Anterior cingulate cortex (tissue), 58 donors: ENCODE measurements at regions not wholly inside any gene's neighbourhood (a gene's known extent, or its start where the extent isn't known, plus 50 kb on each side); places are given as distances from the start of the nearest gene placed in this dataset.

Experiments
- DNase-seq, 58 donors: peaks; one replicate each; lab custom pipeline; 2025; lab: John Stamatoyannopoulos, UW

DNA sequence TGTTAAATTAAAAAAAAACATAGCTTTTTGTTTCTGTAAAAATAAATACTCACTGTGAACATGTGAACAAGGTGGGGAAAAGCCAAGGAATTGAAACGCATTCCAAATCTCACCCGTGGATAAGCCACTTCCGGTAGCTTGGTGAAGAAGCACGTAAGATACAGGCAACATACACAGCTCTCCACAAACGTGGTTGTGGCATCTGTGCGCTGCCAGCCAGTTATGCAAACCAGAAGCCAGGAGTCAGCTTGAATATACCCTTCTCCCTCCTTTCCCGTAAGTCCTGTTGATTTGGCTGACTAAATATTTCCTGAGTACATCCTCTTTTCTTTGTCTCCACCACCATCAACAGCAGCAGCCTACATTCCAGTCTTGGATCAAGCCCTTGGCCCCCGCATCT lies 486.2 kb downstream of the VRK1 start:
- no peak for DNase-seq

DNA sequence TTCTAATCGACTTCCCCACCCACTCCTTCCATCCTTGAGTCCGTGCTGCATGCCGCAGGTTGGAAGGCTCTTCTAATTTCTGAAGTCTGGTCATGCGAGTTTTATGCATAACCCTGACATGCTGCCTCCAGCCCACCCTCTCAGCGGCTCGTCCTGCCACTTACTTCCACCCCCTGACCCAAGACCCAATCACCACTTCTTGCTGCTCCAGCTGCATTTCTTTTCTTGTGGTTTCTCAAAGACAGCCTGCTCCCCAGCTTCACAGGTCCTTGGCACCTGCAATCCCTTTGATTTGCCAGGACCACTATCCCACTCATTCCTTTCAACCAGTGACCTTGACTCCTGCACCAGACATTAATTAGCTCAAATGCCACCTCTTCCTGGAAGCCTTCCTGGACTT lies 486.7 kb downstream of the VRK1 start:
- no peak for DNase-seq

DNA sequence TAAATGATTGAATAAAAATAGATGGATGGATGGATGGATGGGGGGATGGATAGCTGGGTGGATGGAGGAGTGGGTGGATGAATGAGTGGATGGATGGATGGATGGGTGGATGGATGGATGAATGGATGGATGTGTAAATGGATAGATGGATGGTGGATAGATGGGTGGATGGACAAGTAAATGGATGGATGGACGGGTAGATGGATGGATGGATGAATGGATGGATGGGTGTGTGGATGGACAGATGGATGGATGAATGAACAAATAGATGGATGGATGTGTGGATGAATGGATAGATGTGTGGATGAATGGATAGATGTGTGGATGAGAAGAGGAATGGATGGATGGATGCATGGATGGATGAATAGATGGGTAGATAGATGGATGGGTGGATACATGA lies 490.8 kb downstream of the VRK1 start:
- DNase-seq = no peak

DNA sequence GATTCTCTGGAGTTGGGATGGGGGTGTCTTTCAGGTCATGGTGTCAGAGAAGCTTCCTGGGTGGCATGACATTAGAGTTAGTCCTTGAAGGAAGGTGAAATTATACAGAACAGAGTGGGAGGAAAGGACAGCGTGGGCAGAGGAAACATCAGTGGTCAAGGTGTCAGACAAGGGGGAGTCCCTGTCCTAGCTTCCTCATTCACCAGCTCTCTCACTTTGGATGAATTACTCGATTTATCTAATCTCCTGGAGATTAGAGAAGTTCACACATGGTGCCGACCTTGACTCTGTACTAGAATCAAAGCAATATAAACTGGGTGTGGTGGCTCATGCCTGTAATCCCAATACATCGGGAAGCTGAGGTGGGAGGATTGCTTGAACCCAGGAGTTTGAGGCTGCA lies 492.9 kb downstream of the VRK1 start:
- no peak for DNase-seq

GRCh38 chr14:97290977-97291376 lies 493.8 kb downstream of the VRK1 start:
- no peak for DNase-seq

DNA sequence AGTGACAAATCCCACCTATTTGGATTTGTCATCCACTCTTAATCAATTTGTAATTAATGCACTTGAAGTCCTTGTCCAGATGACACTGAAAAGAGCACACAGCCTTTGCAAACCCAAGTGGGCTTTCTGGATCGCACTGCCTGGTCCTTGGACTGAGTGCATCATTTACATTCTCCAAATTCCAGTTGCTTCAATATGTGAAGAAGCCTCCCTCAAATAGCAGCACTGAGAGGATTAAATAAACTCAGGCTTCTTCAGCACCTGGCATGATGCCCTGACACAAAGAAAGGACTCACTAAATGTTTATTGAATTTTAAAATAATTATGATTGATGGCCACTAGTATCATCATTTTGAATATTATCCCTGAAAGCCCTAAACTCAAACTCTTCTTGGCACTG lies 496.5 kb downstream of the VRK1 start:
- DNase-seq = no peak

DNA sequence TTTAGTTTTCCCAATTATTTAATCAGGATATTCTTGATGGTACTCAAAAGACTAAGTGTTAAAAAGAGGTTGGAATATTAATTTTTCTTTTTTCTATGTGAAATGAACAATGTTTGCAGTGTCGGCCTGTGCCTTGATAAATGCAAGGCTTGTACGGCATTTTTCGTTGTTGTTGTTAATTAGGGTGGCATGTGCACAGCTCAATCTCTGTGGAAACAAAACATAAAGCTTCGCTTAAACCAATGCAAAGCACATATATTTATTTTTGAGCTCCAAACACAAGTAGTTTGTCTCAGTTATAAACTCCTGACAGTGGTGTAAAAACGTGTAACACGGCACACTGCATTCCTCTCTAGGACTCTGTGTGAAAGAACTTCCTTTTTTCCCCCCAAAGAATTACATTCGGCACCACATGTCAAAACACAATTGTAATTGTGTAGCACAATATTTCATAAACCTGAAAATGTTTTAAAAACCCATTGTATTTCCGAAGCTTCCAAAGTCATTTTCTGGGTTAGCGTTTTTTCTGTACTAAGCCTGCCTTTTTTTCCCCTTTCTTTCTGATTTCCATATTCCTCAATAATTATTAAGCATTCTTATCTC lies 498.0 kb downstream of the VRK1 start:
- DNase-seq = no peak

GRCh38 chr14:97296176-97296575 lies 499.0 kb downstream of the VRK1 start:
- no peak for DNase-seq

GRCh38 chr14:97297100-97297499 lies 499.9 kb downstream of the VRK1 start:
- DNase-seq = no peak

DNA sequence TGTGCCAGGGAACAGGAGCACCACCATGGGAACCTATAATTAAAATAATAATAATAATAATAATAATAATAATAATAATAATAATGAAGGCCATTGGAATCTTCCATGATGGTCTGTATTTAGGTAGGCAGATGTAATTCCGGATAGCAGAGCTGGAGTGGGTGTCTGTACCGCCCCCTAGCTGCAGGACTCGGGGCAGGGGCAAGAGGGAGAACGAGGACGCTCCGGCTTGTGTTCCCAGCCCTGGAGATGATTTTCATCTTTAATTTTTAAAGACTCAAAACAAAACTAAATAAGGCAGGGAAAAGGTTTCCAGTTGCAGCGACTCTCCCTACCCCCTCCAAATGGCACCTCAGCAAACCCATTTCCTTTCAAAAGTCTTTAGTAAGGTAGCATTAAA lies 501.1 kb downstream of the VRK1 start:
- no peak for DNase-seq

- no peak for DNase-seq
These were observed 501.6 kb downstream of the VRK1 start for GRCh38 chr14:97298736-97299135.

DNA sequence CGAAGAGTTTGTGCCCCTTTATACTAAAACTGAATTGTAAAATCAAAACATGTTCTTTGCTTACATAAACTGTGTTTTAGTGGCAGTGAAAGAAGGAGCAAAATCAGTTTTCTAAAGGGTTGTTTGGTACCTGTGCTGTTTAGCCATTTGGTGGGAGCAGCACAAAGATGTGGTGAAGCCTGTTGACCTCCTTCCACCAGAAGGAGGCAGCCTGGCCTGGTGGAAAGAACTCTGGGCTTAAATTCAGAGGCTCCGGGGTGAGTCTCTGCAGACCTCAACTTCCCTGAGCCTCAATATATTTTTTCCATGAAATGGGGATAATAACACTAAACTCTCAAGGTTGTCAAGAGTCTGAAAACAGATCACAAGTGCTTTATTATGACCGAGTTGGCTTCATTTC lies 502.5 kb downstream of the VRK1 start:
- no peak for DNase-seq

DNA sequence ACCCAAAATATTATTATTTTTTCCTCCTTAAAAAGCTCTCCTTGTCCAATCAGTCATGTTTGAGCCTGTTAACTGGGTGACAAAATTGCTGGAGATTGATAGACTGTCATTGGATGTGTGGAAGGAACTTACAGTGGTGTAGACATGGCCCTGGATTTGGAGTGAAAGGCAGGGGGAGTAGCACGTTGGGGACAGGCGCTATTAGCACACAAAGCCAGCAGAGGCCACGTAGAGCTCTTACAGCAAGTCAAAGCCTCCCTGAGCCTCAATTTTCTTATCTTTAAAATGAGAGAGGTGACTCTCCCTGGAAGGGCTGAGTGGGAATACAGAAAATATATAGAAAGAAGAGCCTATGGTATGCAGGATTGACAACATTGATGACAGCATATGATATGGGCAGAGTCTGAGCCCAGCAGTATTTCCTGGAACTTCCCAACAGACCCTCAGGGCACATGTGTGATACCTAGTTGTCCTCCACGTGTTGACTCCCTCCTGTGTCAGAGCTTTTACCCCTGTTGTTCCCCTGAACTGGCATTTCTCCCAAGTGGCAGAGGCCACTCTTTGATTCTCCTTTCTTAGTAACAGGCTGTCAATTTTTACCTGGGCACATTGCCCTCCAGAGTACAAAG lies 504.9 kb downstream of the VRK1 start:
- no peak for DNase-seq

DNA sequence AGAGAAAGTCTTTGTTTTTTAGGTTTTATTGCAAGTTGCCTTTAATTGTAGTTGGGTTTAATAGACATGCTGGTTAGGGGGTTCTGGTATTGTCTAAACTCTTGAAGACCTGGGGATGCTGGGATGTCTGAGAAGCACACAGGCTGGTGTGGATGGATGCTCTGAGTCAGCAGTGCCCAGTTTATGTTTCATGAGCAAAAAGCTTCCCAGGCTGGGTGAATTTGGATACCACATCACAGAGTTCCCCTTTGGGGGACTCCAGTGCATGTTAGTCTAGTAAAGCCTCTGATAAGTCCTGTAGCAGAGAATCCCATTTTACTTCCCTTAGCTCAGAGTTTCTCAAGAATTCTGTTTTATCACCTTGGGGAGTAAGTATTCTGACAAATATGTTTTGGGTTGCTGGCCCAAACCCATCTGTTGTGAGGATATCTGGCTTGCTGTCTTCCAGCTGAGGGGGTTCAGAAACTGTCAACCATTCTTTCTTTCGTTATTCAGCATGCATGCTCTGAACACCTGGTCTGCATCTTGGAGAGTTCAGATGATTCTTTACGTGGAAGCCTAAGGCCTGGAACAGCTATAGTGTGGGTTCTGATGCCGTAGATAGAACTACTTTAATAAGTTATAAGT lies 509.1 kb downstream of the VRK1 start:
- no peak for DNase-seq

- DNase-seq = no peak
These were observed 509.6 kb downstream of the VRK1 start for GRCh38 chr14:97306760-97307246.

GRCh38 chr14:97311411-97311810 lies 514.2 kb downstream of the VRK1 start:
- no peak for DNase-seq

DNA sequence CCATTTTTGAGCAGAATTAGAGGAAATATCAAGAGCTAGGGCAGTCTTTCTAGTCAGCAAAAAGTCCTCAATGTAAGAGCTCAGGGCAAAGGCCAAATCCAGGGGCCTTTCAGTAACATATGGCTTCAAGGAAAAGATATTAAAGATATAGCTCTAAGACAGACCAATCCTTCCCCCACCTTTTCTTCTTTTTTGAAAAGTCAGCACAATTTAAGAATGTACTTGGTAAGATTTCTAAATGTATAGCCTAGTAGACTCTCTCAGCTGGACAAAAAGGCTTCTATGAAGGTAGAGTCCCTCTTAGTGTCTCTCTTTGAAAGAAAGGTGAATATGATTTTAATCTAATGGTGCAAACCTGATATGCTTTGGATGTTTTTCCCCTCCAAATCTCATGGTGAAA lies 515.7 kb downstream of the VRK1 start:
- DNase-seq = no peak

- no peak for DNase-seq
These were observed 518.6 kb downstream of the VRK1 start for GRCh38 chr14:97315790-97316189.

- no peak for DNase-seq
These were observed 521.2 kb downstream of the VRK1 start for GRCh38 chr14:97318380-97318779.

DNA sequence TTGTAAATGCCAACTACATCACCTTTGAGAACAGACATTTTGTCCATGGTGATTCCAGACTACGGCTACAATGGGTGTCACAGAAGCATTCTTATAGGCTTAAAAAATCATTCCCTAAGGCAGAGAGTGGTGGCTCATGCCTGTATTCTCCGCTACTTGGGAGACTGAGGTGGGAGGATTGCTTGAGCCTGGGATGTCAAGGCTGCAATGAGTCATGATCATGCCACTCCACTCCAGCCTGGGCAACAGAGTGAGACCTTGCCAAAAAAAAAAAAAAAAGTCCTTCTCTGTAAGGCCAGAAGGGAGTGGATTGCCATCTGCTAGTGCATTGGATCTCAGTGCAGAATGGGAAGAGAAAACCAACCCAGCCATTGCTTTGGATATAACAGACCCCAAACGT lies 522.5 kb downstream of the VRK1 start:
- DNase-seq = no peak

GRCh38 chr14:97328743-97329142 lies 531.6 kb downstream of the VRK1 start:
- DNase-seq = no peak

GRCh38 chr14:97329701-97330100 lies 532.5 kb downstream of the VRK1 start:
- DNase-seq = no peak
